ENCODE measurements at regions not wholly inside any gene's neighbourhood (a gene's known extent, or its start where the extent isn't known, plus 50 kb on each side); places are given as distances from the start of the nearest gene placed in this dataset.
"Not testable (repeated sequence)": the region's sequence is repeated elsewhere in the genome, so short reads cannot be mapped to it uniquely, and the experiment has no call there.

- no peak for DNase-seq (ENCODE audit: low read depth)
These were observed 115.8 kb upstream of the FBXL7 start for GRCh38 chr5:15384176-15384575.

- DNase-seq (ENCODE audit: low read depth): peak; percentile 35
These were observed 116.5 kb upstream of the FBXL7 start for GRCh38 chr5:15383469-15383868.

DNA sequence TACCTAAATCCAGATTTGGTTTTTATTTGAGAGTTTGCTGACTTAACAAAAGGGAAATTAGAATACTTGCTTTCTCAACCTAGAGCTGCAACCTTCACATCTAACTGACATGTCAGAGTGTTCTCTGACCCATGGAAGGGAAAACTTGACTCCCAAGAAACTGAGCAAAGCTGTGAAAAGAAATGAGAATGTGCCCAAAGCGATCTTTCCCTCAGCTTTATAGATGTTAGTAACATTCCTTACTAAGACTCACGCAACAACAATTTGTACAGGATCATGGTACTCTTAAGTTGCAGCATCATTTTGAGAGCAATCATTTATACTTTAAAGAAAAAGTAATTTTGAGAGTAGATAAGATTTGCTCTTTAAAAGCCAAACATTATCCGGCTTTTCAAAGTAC, 117.0 kb upstream of the FBXL7 start:
- DNase-seq (ENCODE audit: low read depth): no peak

GRCh38 chr5:15377573-15378340, 122.2 kb upstream of the FBXL7 start:
- no peak for DNase-seq (ENCODE audit: low read depth)

DNA sequence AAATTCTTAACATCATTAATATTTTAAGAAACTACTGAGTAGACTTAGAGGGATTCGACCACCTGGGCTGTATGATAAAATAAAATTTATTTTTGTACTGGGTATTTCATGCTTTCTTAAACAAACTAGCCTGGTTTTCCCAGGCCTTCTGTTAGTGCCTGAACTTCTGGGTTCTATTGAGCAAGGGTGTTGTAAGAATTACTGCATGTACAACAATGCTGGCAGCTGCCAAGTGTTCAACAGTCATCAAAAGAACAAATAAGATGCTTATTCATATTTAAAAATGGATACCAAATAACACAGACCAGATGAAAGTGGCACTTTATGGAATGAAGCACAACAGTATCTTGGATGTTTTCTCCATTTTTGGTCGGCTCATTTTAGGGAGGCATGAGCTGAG, 123.2 kb upstream of the FBXL7 start:
- DNase-seq (ENCODE audit: low read depth): no peak

DNA sequence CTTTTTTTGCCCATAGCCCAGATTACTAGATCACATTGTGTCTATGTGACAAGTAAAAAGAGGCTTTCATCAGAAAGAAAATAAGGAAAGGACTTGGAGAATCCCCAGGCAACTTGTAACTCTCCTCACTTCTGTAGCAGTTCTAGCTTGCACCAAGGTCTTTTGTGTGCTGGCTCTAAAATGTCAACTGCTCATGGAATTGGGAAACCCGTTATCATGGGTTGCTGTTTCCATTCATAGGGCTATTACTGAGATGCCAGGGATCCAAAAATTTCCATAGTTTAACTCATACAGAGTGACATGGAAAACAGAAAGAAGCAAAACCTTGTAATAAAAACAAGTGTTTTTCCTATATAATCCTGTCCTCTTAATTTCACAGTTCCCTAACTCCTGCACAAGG, 123.9 kb upstream of the FBXL7 start:
- DNase-seq (ENCODE audit: low read depth): no peak

- no peak for DNase-seq (ENCODE audit: low read depth)
These were observed 124.4 kb upstream of the FBXL7 start for GRCh38 chr5:15375559-15375958.

DNA sequence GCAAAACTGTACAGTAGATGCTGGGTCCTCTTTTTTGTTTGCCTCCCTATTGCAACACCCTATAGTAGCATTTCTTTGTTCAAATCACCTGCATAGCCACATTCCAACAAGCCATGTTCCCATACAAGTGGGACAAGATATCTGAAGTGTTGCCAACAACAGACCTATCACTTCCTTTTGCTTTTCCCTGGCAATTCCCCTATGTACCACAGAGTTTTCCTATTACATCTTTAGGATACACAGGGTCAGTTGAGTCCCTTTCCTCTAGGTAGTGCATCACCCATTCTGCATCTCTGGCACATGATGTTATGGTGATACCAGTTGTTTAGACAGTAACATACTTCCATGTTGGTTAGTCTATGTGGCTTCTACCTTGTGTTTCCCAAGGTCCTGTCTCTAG, 125.1 kb upstream of the FBXL7 start:
- DNase-seq (ENCODE audit: low read depth): no peak

- DNase-seq (ENCODE audit: low read depth): no peak
These were observed 126.8 kb upstream of the FBXL7 start for GRCh38 chr5:15373151-15373550.

- DNase-seq (ENCODE audit: low read depth): no peak
These were observed 128.8 kb upstream of the FBXL7 start for GRCh38 chr5:15371184-15371583.

DNA sequence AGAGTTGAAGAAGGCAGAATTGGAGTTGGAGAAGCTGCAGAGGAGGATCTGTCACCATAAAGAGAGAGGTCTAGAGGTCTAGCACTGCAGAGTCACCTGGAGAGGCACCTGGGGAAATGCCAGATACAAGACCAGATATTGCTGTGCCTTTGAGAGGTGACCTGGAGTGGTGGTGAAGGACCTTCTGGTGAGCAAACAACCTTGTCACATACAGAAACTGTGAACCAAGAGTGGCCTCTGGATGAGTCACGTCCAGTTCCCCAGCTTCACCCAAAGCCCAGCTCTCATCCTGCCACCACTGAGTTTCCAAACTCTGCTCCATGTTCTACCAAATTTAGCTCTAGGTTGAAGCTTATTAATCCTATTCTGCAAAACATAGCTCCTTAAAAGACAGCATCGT, 131.1 kb upstream of the FBXL7 start:
- no peak for DNase-seq (ENCODE audit: low read depth)

DNA sequence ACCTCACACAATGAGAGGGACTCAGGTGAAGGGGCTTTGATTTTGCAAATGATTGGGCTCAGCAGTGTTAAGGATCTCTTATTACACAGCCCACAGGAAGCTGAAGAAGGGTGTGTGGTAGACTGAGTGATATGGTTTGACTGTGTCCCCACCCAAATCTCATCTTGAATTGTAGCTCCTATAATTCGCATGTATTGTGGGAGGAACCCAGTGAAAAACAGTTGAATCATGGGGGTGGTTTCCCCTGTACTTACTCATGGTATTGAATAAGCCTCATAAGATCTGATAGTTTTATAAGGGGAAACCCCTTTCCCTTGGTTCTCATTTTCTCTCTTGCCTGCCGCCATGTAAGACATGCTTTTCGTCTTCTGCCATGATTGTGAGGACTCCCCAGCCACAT, 132.5 kb upstream of the FBXL7 start:
- no peak for DNase-seq (ENCODE audit: low read depth)

DNA sequence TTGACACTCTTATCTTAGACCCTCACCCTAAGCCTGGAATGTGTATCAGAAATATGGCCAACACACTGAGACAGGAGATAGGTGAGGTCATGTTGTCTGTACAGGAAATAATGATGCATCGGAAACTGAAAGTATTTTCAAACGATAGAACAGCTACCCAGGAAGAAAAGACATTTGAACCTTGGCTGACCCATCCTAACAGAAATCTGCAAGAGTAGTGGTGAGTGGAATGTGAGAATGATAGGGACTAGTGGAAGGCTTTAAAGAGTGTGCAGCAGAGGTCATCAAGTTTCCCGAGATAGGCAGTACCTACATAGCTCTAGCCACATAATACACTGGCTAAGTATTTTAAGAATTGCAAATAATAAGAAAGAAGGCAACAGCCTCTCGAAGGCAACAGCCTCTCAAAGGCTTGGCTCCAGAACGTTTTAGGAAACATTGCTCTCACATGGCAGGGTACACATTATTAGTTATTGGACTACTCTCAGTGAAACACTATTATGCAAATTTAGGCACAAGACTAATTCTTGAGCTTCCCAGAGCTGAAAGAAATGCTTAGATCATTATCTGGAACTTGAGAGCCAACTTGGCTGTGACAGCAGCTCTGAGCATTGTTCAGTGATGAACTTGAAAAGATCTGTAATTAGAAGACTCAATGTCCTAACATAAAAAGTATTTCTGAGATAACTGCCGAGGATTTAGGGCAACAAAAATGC, 133.1 kb upstream of the FBXL7 start:
- peak; percentile 72 for DNase-seq (ENCODE audit: low read depth)

DNA sequence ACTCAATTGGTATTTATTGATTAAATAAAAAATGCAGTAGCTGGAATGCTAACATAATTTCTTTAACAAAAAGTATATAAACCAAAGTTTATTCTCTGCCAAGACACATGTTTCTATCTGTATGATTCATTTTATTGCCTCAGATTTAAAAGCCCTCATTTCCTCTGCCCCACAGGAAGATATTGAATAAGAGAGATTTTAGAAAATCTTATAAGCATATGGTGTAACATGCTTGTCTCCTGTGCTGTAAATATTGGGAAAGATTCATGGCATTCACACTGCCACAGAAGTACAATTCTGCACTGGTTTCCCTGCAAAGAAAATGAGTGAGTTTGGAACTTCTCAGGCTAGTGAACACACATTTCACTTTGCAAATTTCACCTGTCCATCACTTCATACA, 134.9 kb upstream of the FBXL7 start:
- DNase-seq (ENCODE audit: low read depth): no peak

- no peak for DNase-seq (ENCODE audit: low read depth)
These were observed 136.4 kb upstream of the FBXL7 start for GRCh38 chr5:15363601-15364000.

- not testable (repeated sequence) for DNase-seq (ENCODE audit: low read depth)
These were observed 142.9 kb upstream of the FBXL7 start for GRCh38 chr5:15357092-15357453.

GRCh38 chr5:15356308-15357091, 143.5 kb upstream of the FBXL7 start:
- not testable (repeated sequence) for DNase-seq (ENCODE audit: low read depth)

DNA sequence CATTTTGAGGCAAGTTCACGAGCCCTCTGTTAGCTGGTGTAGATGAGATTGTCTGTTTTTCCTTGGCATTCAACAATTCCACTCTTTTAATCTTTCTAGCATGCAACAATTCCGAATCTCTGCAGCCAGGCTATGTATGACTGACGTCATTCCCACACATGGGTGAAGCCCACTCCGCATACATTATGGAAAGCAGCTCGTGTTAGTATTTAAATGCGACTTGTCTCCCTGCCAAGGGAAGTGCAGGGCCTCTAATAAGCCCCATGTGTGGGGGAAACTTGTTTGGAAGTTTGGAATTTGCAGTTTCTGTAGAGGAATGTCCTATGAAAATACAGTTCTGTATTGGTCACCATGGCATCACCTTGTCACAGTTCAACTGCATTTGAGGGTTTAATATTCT, 146.0 kb upstream of the FBXL7 start:
- no peak for DNase-seq (ENCODE audit: low read depth)

DNA sequence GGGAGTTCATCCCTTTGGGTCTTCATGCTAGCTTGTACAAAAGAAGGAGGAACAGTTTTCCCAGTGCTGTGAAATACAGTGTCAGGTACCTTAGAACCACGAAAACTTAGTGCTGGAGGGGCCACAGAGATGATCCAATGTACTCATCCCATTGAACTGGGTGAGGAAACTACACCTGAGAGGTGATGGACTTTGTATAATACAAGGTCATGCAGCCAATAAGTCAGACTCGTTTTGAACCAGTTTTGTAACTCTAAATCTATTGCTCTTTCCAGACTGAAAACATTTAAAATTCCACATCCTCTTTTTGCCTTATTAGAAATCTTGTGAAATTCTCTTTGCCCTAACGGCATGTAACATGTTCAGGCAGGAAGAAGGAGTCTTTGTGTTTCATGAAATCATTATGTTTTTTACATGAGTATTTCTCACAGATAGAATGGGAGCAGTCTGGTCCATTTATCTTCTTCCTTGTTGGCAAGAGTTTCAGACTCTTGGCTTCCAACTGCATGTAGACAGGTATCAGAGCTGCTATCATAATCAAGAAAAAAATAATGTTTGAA, 146.8 kb upstream of the FBXL7 start:
- DNase-seq (ENCODE audit: low read depth): no peak

DNA sequence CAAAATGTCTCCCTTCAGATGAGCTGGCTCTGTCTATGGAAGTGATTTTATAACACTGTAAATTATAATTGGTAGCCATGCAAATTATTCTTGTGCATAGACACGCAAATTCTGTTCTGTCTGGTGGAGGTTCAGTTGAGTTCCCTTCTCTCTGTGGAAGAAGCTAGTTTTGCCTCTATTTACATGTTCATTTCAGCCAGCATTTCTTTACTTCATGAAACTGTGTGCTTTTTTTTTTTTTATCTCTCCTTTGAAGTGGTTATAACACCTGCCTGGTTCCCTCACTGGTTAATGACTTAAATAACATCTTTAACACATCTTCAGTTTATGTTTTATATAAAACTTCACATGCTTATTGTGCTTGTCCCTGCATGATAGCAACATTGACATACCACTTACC, 149.4 kb upstream of the FBXL7 start:
- no peak for DNase-seq (ENCODE audit: low read depth)

DNA sequence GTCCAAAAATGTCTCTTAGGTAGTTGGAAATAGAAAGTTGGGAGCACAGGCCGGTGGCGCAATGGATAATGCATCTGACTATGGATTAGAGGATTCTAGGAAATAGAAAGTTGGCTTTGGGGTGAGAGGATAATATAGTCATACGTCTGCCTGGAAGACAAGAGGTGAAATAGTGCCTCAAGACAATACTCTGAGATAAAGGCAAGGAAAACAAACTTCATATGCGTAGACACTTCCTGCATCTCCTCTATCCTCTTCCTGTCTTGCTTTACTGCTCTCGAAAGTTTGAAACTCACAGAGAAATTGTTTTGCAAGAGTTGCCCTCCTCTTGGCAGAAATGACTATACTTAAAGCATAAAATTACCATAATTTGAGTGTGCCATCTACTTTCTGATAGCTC, 153.2 kb upstream of the FBXL7 start:
- no peak for DNase-seq (ENCODE audit: low read depth)

GRCh38 chr5:15344954-15345353, 155.0 kb upstream of the FBXL7 start:
- no peak for DNase-seq (ENCODE audit: low read depth)

Measured in HT1080 (cell line).